Ureter (tissue), 1 donor: ENCODE measurements at regions not wholly inside any gene's neighbourhood (a gene's known extent, or its start where the extent isn't known, plus 50 kb on each side); places are given as distances from the start of the nearest gene placed in this dataset.
"Not testable (repeated sequence)": the region's sequence is repeated elsewhere in the genome, so short reads cannot be mapped to it uniquely, and the experiment has no call there.

Experiments
- DNase-seq: peaks from one replicate; pipeline ENCODE4 v3.0.0-alpha.2; 2020; ENCODE audit warnings: low spot score
- donor health status: DM: yes; HTN: yes; CAD: no.

DNA sequence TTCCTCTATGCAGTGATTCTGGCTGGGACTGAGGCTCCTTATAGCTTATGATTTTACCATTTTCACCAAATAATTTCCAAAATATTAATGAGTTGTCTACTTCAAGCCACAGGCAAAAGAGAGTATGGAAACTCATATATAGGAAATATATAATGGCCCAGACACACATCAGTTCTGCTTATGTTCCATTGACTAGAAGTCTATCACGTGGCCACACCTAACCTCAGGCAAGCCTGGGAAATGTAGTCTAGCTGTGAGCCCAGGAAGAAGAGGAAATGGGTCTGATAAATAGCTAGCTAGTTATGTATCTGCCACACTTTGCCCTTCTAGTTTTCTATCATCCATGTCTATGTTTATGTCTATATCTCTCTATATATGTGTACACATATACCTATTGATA, 195.1 kb downstream of the OTOL1 start:
- DNase-seq: no peak

DNA sequence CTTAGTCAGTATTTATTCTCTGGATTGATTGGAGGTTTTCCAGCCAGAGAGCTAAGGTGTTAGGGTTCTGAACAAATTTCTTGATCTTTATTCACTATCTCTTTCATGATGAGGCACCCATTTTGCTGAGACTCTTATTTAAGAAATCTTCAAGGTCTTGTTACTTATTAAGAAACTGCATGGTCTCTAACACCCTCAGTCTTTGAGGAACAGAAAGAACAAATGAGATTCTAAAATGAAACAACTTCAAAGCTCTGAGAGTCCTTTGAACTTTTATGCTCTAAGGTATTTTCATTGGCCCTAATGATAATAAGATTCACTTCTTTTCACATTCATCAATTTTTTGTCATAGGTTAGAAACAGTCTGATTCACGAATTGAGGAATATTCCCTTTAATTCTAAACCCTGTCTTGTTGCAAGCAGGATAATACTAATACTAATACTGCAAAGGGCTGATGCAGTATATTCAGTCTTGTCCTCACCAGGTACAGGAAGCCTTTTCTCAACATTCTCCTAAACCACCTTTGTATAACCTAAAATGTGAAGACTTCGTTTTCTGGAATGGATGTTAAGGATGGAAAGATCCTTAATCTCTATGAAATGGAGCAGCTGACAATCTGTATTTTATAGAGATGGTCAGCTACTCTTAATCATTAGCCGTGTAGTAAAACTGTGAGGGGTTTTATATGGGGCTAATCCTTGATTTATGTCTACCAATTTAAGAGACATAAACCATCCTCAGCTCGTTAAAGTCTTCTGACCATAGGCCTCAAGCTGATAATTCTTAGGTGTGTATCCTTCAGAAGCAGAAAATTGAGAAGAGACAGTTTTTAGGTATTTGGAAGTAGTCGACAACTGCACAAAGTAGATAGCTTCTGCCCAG, 198.3 kb downstream of the OTOL1 start:
- no peak for DNase-seq

DNA sequence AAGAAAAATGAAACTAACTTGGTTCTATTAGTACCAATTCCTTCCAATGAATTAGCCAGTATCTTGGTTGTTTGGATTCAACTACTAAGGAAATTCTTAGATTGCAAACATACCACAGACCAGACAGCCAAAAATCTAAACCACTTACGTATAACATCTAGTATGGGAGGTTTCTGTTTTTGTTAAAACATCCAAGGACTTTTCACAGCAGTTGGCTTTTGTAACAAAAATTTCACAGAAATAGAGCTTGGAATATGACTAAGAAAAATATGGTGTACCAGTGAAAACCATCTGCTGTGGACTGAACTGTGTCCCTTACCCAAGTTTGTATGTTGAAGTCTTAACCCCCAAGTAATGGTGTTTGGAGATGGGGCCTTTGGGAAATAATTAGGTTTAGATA, 199.2 kb downstream of the OTOL1 start:
- no peak for DNase-seq

DNA sequence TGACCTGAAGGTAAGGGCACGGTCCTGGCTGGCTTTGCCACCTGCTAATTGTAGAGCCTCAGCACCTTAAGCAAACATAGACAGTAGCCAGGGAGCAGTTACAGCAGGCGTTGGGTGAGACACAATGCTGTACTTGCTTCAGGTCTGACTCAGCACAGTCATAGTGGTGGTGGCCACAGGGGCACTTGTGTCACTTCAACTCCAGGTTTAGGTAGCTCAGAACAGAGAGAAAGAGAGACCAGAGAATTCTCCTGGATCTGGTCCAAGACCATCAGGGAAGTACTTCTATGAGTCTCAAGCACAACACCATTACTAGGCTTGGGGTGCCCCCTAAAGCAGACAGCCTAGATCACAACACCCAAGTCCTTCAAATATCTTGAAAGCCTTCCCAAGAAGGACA, 204.4 kb downstream of the OTOL1 start:
- no peak for DNase-seq

DNA sequence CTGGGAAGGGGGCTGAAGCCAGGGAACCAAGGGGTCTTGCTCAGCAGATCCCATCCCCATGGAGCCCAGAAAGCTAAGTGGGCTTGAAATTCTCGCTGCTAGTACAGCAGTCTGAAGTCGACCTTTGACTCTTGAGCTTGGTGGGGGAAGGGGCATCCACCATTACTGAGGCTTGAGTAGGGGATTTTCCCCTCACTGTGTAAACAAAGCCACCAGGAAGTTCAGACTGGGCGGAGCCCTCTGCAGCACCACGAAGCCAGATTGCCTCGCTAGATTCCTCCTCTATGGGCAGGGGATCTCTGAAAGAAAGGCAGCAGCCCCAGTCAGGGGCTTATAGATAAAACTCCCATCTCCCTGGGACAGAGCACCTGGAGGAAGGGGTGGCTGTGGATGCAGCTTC, 210.6 kb downstream of the OTOL1 start:
- DNase-seq: not testable (repeated sequence)

DNA sequence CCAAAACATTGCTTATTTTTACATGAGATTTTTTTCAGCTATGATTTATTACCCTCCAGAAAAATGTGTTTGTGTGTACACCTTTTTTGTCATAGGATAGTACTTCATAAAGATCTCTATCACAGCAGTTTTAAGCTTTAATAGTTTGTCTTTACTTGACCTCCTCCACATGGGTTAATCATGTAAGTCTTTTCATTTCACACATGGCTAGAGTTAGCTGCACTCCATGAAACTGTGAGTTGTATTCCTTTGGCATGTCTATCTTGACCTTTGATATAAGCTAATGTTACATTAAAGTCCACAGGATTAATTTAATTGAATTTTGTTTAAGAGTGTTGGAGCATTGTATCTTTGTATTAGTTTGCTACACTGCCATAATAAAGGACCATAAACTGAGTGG, 217.1 kb downstream of the OTOL1 start:
- no peak for DNase-seq

DNA sequence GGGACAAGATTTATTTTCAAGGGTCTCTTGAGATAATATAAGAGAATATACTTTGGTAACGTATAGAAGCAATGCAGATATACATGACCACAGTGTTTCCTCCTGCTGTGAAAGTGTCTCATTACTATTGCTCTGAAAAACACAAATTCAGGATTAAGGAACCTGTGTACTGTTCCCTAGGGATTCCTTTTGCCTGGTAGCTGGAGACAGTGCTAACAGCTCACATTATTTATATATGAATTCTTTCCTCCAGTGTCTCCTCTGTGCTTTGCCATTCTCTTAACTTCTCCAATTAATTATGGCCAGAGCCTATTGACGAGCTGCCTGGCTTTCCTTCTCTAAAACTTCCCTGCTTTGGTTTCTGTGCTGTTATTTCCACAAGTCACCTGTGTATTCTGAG, 235.4 kb downstream of the OTOL1 start:
- no peak for DNase-seq

DNA sequence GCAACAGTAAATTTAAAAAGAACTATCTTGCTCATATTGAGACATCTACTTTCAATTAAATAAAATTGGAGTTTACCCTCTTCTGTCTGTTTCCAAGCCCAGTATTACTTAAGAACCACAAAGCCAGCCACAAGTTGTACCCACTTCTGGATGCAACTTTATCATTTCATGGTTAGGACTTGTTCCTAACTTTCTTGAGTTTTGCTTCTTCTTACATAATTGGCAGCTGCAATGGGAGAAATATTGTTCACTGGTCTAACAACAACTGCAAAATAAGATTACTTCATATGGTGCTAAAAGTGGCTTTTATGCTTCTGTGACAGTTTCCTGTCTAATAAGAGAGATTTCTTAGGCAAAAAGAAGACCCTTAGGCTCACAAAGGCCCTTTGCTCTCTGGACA, 240.6 kb downstream of the OTOL1 start:
- DNase-seq: no peak

DNA sequence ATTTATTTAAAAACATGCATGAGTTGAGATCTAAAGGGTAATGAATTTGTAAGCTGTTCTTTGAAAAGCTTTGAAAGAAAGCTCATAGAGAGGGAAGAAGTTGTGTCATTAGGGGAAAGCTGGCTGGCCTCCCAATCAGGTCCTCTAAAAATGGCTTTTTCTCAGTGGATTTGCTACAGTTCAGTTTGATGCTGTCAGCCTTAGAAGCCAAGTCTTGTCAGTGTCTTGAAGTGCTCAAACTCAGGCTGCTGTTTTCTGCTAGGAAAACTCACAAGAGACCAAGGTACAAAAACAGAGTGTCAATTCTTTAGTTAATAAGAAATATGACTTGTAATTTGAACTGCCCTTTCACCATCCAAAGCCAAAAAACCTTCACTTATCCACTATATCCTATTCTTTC, 243.8 kb downstream of the OTOL1 start:
- DNase-seq: no peak

DNA sequence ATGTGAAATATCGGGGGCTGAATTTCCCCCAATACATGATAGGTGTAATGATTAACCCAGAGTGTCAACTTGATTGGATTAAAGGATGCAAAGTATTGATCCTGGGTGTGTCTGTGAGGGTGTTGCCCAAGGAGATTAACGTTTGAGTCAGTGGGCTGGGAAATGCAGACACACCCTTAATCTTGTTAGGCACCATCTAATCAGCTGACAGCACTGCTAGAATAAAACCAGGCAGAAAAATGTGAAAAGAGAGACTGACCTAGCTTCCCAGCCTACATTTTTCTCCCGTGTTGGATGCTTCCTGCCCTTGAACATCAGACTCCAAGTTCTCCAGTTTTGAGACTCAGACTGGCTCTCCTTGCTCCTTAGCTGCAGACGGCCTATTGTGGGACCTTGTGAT, 247.8 kb downstream of the OTOL1 start:
- DNase-seq: no peak

DNA sequence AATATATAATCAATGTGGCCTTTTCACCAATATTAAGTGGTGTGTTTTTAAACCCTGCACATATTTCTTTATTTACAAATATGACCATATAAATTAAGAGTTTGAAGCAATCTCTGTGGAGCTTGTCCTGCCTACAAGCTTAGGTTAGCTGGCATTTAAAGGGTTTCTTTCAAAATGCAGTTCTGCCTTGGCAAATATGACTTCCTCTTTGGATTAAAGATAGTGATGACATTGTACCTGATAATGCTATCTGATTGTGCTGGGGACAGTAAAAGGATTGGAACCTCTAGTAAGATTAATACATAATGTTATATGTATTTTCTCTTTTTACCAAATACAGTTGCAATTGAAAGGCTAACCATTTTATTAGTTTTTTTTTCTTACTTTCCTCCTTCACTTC, 249.1 kb downstream of the OTOL1 start:
- no peak for DNase-seq

DNA sequence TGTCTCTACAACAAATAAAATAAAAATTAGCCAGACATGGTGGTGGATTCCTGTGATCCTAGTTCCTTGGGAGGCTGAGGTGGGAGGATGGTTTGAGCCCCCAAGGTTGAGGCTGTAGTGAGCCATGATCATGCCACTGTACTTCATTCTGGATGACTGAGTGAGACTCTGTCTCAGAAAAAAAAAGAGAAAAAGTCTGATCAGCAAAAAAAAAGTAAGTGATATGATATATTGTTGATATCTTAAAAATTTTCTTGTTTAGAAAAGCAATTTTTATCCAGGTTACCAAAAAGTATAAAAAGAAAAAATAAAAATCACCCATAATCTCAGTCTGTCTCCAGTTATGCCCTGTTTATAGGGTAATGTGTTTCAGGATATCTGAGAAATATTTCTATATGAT, 251.4 kb downstream of the OTOL1 start:
- DNase-seq: no peak

DNA sequence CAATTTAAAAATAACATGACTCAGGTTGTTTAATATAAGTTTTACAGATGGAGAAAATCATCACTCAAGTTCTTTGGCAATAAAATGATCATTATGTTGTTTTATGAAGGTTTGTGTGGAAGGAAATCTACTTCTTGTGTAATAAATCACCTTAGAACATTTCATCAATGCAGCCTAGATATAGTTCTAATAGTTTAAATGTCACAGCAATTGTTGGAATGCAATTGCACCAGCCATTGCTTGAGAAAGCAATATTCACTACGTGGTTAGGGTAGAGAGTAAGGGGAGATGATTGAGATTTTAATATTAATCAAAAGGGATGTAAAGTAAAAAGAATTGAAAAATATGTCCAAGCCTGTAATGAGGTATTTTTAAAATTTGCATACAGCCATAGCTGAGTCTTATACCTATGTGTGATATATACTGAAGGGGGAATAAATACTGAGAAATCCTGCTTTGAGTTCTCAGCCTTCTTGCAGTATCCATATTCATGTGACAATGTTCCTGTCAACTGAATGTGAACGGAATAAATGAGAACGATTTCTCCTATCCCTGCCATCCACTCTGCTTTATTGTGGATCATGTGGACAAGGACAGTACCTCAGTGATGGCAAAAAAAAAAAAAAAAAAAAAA, 257.9 kb downstream of the OTOL1 start:
- no peak for DNase-seq

DNA sequence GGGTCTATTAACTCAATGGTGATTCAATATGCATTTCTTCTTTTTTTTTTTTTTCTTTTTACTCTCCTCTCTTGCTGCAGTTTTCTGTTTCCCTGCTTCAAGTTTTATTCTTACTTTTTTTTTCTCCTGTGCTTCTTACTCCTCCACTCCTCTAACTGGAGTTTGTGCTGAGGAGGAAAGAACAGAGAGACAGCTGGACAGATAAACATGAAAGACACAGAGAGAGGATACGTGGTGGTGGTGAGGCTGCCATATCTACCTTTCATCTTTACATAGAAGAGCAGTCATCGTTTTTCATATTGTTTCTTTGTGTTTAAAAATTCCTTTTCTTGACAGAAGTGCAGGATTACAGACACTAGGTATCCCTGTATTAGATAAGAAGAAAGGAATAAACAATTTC, 262.8 kb downstream of the OTOL1 start:
- DNase-seq: no peak

DNA sequence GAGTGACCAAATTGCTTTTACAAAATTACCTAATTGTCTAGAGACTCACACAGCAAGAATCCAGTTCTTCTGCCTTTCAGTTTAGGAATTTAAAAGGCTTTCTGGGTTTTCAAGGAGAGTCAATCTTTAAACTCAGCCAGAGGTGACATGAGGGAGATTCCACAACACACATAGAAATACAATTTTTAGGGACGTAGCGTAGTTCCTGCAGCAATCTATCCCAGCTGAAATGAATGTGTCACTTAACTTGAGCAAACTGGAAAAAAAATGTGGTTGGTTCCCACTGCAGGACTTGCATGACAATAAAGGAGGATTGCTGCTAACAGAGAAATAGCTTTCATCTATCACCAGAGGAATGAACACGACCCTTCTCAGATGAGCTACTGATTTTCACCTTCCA, 269.7 kb downstream of the OTOL1 start:
- DNase-seq: no peak

DNA sequence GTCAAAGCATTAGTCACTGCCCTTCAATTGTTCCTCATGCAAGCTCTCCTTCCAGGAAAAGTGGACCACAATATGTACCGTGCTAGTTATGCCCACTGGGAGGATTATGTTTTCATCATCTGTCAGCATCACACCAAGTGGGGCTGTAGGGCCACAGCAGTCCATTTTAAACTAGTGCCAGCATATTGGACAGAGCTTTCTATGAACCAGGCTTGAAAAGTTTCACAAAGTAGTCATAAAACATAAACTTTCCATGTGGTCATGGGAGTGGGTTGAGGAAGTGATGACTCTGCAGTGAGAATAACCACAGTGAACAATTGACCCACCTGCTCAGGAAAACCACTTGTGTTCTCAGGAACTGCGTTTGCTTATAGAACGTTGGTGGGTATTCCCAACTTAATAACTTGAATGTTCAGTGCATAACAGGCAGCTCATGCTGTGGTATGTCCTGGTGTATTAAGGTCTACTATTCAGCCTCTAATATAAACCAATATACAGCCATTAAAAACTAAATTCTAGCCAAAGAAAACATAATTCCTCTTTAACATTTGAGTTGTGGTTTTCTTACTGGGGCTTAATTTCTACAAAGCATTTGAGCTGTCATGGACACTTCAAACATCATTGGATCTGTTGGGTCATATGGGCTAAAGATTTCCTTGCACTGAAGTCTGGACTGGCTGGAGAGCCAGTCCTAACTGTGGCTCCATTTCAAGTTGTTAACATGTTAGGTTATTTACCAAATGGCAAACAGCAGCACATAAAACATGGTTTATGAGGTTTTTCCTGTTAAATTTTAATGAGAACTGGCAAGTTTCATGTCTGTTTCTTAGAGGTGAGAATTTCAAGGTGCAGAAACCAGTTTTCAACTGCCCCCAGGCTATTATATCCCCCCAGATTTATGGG, 274.1 kb downstream of the OTOL1 start:
- no peak for DNase-seq

DNA sequence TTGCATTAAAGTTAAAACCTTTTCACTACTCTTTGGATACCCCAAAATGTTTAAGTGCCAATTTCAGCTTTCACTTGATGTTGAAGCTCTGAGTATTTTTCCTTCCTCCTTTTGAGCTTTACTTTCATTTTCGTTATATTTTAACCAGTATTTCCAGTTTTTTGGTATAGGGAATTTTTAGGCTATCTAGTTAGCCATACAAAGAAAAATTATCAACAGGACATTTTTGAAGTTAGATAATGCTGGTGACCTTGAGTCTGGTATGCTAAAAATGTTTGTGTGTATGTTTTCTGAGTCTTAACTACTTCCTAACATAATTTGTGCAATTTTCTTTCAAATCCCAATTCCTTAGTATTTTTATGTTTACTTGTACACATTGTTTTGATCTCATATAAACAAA, 284.8 kb downstream of the OTOL1 start:
- DNase-seq: no peak

DNA sequence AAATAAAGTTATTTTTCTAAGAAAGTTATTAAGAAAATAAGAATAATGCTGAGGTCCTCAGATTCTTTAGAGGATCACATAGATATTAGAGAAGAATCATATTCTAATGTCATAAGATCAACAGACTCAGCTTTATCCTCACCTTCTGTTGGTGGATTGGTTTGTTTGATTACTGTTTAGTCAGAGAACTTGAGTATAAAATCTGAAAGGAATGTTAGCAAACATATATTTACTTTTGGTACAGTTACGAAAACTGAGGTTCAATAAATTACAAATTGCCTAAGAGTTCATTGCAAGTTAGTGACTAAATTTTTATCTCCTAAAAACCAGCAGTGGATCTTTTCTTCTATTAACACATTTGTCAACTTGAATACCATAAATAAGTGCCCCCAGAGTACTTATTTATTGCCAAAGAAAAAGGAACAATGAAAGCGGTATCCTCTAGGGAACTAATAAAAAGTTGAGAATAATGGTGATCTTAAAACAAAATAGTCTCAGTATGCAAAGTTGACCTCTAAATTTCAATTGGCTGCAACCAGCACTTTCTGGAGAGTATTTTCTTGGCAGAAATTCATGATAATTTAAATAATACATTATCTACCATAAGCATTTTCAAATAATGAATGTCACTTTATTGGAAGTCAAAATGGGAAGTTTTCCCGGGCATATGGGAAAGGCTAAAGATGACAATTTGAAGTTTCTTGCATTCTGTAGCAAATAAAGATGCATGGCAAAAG, 296.8 kb downstream of the OTOL1 start:
- DNase-seq: no peak

DNA sequence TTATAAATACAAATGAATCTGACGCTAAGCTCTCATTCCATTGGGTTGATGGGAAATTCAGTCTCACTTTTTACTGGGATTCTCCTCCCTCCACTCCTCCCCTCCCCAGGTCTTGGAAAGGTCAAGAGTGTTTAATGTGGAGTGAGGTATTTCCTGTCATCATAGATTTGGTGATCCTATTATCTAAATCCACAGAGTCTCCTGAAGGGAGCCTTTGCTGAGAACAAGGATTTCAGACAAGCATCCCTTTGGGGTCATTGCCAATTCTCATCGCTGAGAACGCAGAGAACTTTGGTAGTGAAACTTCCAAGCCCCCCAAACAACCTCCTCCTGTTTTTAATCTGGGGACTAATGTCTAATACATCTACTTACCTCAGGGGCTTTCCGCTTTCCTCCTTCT, 297.9 kb downstream of the OTOL1 start:
- no peak for DNase-seq

DNA sequence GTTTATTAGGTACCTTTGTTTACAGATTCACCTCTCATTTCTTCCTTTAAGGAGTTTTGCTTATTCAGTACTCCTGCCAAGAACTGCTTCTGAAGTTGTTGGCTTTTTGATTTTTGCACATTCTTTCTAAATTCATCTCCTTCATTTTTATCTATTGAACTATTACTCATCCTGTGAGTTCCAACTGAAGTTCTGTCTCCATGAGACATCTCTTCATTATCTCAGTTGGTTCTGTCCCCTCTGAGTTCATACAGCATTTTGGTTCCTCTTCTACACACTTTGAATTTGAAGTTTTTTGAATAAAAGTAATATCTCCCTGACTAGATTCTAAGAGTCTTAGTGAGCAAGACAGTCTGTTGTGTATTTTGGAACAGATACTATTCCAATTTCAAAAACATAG, 299.7 kb downstream of the OTOL1 start:
- no peak for DNase-seq

DNA sequence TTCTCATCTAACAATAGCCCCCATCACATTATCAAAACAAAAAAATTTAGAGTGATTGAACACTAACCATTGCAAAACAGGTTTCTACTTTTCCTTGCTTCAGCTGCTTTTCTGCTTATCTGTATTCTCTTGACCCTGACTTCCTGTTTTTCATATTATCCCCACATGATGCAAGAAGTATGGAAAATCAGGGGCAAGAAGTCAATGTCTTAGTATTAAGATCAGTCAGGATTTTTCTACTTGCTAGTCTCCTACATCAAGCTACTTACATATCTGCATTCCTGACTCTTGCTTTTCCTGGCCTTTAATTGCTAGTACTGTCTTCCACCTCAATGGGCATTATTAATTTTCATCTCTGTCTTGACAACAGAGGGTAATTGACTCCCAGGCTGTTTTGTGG, 300.2 kb downstream of the OTOL1 start:
- DNase-seq: no peak

DNA sequence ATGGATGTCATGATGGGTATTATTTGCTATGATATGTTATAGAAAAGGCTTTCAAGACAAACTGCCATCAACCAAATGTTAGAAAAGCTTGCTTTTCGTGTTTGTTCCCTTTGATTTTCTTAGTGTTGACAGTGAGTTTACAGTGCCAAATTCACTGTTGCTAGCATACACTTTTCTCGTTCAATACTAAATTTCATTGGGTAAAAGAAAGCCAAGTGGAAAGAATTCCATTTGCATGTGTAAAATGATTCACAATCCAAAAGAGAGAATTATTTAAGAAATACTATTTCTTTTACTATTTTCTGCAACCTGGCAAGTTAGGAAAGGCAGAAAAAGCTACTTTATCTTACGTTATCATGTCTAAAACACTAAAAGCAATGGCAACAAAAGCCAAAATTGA, 301.4 kb downstream of the OTOL1 start:
- DNase-seq: no peak
